BJ (cell line): ENCODE measurements at regions not wholly inside any gene's neighbourhood (a gene's known extent, or its start where the extent isn't known, plus 50 kb on each side); places are given as distances from the start of the nearest gene placed in this dataset.

Experiments
- CTCF ChIA-PET: fragments of 350-600 bp; formaldehyde crosslinking; extraction: SDS; loops from one replicate; lab custom pipeline; 2021; ENCODE audit warnings: antibody characterized with exemption, inconsistent platforms; lab: Yijun Ruan, JAX
- POLR2A ChIA-PET: fragments of 300-600 bp; sonication (Branson Sonifier 250); formaldehyde crosslinking; extraction: SDS; loops from one replicate; lab custom pipeline; 2021; ENCODE audit warnings: antibody characterized with exemption; lab: Charles Lee
- DNase-seq: peaks from one replicate; pipeline ENCODE4 v3.0.0-alpha.2; 2011; ENCODE audit warnings: low read depth
- H3K27me3 ChIP-seq: 2 replicates; pipeline ENCODE4 v1.6.0; 2011; ENCODE audit warnings: low read length; ENCODE audit not compliant: control insufficient read depth, insufficient read depth
- H3K36me3 ChIP-seq: 2 replicates; pipeline ENCODE4 v1.5.1; 2011; ENCODE audit warnings: low read length; ENCODE audit not compliant: control insufficient read depth, insufficient read depth
- H3K4me3 ChIP-seq: 2 replicates; pipeline ENCODE4 v1.5.1; 2011; ENCODE audit warnings: low read depth, mild to moderate bottlenecking, control low read depth, low read length
- TF ChIP-seq, protein P1 (sequence below): IDR thresholded peaks from 2 replicates; pipeline ENCODE4 v1.5.1; 2011; ENCODE audit warnings: low read depth, mild to moderate bottlenecking, control low read depth, inconsistent platforms, low read length, moderate library complexity; ENCODE audit not compliant: insufficient read depth

DNA sequence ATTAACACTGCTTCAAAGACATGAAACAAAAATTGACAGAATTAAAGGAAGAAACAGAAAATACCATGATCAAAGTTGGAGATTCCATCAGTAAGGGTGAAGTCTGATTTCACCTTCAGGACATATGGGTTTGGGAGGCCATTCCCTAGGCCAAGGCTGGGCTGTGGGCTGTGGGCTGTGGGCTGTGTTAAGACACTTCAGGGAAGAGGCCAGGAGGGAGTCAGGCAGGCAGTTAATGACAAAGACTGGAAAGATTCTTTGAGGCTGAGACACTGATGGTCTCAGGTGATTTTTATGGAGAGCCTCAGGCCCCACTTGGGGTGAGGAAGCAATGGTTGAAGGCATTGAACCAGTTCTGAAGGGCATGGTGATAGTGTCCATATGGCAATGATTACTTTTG, 57.5 kb downstream of the MAGEF1 start:
- no peaks in the 10 kb centered on the region for H3K36me3 ChIP-seq
- ChIA-PET POLR2A (no interaction called here), CTCF (interaction anchor here (1.3 to 1.5 kb wide), 2 partner anchors 8 to 123 kb away, joined by 3 read pairs; no protein-coding TSS in a partner anchor)
- TF ChIP-seq, protein P1, sequence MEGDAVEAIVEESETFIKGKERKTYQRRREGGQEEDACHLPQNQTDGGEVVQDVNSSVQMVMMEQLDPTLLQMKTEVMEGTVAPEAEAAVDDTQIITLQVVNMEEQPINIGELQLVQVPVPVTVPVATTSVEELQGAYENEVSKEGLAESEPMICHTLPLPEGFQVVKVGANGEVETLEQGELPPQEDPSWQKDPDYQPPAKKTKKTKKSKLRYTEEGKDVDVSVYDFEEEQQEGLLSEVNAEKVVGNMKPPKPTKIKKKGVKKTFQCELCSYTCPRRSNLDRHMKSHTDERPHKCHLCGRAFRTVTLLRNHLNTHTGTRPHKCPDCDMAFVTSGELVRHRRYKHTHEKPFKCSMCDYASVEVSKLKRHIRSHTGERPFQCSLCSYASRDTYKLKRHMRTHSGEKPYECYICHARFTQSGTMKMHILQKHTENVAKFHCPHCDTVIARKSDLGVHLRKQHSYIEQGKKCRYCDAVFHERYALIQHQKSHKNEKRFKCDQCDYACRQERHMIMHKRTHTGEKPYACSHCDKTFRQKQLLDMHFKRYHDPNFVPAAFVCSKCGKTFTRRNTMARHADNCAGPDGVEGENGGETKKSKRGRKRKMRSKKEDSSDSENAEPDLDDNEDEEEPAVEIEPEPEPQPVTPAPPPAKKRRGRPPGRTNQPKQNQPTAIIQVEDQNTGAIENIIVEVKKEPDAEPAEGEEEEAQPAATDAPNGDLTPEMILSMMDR = no peak
- no peak for DNase-seq
- no peak overlapping the region for H3K4me3 ChIP-seq
- 0 out of 2 replicates have a peak, but pooled peaks cover 1% of the 10 kb centered on the region for H3K27me3 ChIP-seq

DNA sequence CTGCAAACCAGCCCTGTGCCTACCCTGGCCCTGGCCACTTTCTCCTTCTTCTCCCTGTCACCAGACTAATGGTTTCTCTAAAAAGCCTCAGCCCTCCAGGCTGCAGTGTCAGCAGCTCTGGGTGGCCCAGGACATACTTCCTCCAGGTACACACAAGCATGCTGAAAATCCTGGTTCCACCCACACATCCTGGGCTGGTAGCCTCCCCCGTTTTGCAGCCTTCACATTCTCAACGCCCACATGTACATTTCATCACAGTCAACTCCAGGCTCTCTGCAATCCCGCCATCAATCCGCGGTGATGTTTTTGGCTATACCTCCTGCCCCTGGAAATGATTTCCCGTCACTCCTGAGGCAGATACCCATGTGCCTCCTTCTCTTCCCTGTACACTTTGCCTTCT, 59.4 kb downstream of the MAGEF1 start:
- TF ChIP-seq, protein P1 = no peak
- no peak overlapping the region for H3K4me3 ChIP-seq
- no peak for DNase-seq
- ChIA-PET CTCF (interaction anchor here (0.7 to 1.1 kb wide), 2 partner anchors 40 to 91 kb away, joined by 3 read pairs; partner anchors contain the start of gene EPHB3), POLR2A (no interaction called here)
- no peaks in the 10 kb centered on the region for H3K36me3 ChIP-seq
- H3K27me3 ChIP-seq = peaks cover 3% of the 10 kb centered on the region; the same call in 1 of the 2 replicates

DNA sequence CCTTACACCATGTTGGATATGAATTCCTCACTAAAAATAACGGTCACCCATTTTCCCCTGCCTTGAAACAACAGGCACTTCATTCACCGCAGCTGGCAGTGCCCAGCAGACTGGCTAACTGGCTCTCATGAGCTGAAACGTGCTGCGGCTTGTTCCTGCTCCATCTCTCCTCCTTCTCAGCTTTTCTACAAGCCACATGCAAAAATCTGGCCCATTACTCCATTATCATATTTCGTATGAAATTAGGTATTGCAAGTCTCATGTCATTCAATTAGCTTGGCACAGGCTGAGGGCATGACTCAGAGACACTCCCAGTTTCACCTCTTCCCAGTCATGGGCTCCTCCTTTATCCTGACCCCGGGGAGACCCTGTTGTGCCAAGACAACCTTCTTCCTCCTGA, 60.0 kb downstream of the MAGEF1 start:
- peaks cover 3% of the 10 kb centered on the region; the same call in 1 of the 2 replicates for H3K27me3 ChIP-seq
- ChIA-PET CTCF (interaction anchor here (0.7 to 1.1 kb wide), 2 partner anchors 40 to 90 kb away, joined by 3 read pairs; partner anchors contain the start of gene EPHB3), POLR2A (no interaction called here)
- no peak for DNase-seq
- TF ChIP-seq, protein P1 = no peak
- no peaks in the 10 kb centered on the region for H3K36me3 ChIP-seq
- no peak overlapping the region for H3K4me3 ChIP-seq

DNA sequence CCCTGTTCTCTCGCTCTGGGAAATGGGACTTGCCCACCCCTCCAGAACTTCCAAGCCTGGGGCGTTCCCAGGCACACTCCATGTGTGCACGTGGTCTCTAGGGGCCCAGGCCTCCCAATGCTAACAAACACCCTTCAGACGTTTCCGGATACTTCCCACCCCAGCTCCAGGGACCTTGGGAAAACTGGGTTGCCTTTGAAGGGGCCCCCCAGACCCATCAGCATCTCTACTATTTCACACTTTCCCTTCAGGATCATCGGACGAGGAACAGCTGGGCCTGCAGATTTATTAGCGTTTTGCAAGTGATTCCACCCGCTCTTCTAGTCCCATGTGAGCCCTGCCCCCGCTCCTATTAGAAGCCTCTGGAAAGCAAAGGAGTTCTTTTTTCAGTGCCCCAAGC, 63.2 kb downstream of the MAGEF1 start:
- ChIA-PET POLR2A (no interaction called here), CTCF (interaction anchor here (0.6 kb wide), 1 partner anchor 1334 kb away, joined by 5 read pairs; no protein-coding TSS in a partner anchor)
- no peaks in the 10 kb centered on the region for H3K36me3 ChIP-seq
- TF ChIP-seq, protein P1 = no peak
- no peak overlapping the region for H3K4me3 ChIP-seq
- DNase-seq = no peak
- peaks cover 5% of the 10 kb centered on the region for H3K27me3 ChIP-seq

DNA sequence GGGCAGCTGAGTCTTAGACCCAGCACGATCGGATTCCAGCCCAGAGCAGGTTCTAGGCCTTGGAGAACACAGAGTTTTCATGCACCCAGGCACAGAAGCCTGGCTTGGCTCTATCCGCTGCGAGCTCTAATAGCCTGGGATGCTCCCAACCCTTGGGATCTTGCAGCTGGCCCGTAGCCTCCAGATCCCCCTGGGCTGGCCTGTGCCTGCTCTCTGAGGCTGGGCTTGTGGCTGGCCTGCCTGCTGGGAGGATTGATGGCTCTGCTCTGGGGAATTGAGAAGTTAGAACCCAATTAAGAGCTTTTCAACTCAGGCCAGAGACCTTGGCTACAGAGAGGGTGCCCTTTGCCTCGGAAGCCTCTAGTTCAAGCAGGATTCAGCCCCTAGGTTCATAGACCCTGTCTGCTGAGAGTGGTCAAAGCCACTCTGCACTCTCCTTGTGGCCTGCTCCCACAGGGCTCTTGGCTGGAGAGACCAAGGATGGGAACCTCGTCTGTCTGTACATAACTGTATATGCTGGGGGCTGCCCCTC, 64.4 kb downstream of the MAGEF1 start:
- ChIA-PET POLR2A (no interaction called here), CTCF (interaction anchor here (1.3 kb wide), 1 partner anchor 11 kb away, joined by 3 read pairs; no protein-coding TSS in a partner anchor)
- H3K27me3 ChIP-seq = peaks cover 9% of the 10 kb centered on the region
- TF ChIP-seq, protein P1 = no peak
- H3K4me3 ChIP-seq = no peak overlapping the region
- H3K36me3 ChIP-seq = no peaks in the 10 kb centered on the region
- DNase-seq = no peak
